Liver (tissue), 3 donors: ENCODE measurements at regions not wholly inside any gene's neighbourhood (a gene's known extent, or its start where the extent isn't known, plus 50 kb on each side); places are given as distances from the start of the nearest gene placed in this dataset.

Experiments
- FOXA1 ChIP-seq: IDR thresholded peaks from 2 replicates; pipeline ENCODE4 v1.6.1; 2016; ENCODE audit warnings: antibody characterized with exemption
- GABPA ChIP-seq, 2 donors: IDR thresholded peaks in 1 of 2; conservative IDR thresholded peaks in 1 of 2; 2 replicates each; pipeline ENCODE4 v1.6.1; 2016; ENCODE audit warnings: antibody characterized with exemption in 2 of 2, mild to moderate bottlenecking in 1 of 2, moderate library complexity in 1 of 2
- HNF4G ChIP-seq: IDR thresholded peaks from 2 replicates; pipeline ENCODE4 v1.6.1; 2016; ENCODE audit warnings: antibody characterized with exemption
- JUND ChIP-seq, 2 donors: IDR thresholded peaks; 2 replicates each; pipeline ENCODE4 v1.6.1; 2016; ENCODE audit warnings: antibody characterized with exemption in 2 of 2
- MAX ChIP-seq: IDR thresholded peaks from 2 replicates; pipeline ENCODE4 v1.6.1; 2016; ENCODE audit warnings: antibody characterized with exemption
- REST ChIP-seq: IDR thresholded peaks from 2 replicates; pipeline ENCODE4 v1.6.1; 2016; ENCODE audit warnings: antibody characterized with exemption, mild to moderate bottlenecking
- TAF1 ChIP-seq: conservative IDR thresholded peaks from 2 replicates; pipeline ENCODE4 v1.6.1; 2016; ENCODE audit warnings: antibody characterized with exemption, mild to moderate bottlenecking
- YY1 ChIP-seq: IDR thresholded peaks from 2 replicates; pipeline ENCODE4 v1.6.1; 2016; ENCODE audit warnings: antibody characterized with exemption, mild to moderate bottlenecking
- TF ChIP-seq, protein P1 (sequence below): fragments of 150-350 bp; IDR thresholded peaks from 2 replicates; pipeline ENCODE4 v1.5.1; 2017; ENCODE audit warnings: improper control_type of control experiment, low read depth, low read length; ENCODE audit not compliant: missing input control
- TF ChIP-seq, protein P2 (sequence below): IDR thresholded peaks from 2 replicates; pipeline ENCODE4 v1.6.1; 2016; ENCODE audit warnings: antibody characterized with exemption
- donor health status: healthy.
- donor health status: healthy.

DNA sequence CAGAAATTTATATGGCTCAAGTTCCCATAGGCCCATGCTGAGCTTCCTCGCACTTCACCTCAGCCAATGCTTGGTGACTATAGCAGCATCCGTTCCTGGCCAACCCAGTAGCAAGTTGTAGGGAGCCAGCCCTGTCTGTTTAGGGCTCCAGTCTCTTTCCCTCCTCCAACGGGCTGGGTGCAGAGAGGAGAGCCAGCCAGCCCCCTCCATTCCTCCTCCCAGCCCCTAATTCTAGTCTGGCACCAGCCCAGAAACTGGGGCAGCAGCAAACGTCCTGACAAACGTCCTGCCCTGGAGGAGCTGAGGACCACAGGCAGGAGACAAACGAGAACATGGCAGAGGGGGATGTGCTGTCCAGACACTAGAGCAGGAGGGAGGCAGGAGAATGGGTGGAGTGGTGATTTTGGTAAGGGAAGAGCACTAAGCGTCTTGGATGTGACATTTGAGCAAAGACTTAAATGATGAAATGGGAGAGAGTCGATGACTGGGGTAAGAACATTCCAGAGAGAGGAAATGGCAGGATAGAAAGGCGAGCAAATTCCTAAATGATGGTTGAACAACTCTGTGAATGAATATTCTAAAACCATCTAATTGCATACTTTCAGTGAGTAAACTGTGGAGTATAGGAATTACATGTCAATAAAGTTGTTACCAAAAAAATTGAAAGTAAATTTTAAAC, 222.5 kb upstream of the DAPK1 start:
- TF ChIP-seq FOXA1 (no peak), YY1 (no peak), TAF1 (no peak), MAX (no peak), JUND (IDR thresholded peaks at IDR 0.05) (no peak), REST (no peak), HNF4G (no peak), GABPA (IDR thresholded peaks at IDR 0.05 in 1 of 2, conservative IDR thresholded peaks at IDR 0.05 in 1 of 2) (no peak)
- TF ChIP-seq, protein P1, sequence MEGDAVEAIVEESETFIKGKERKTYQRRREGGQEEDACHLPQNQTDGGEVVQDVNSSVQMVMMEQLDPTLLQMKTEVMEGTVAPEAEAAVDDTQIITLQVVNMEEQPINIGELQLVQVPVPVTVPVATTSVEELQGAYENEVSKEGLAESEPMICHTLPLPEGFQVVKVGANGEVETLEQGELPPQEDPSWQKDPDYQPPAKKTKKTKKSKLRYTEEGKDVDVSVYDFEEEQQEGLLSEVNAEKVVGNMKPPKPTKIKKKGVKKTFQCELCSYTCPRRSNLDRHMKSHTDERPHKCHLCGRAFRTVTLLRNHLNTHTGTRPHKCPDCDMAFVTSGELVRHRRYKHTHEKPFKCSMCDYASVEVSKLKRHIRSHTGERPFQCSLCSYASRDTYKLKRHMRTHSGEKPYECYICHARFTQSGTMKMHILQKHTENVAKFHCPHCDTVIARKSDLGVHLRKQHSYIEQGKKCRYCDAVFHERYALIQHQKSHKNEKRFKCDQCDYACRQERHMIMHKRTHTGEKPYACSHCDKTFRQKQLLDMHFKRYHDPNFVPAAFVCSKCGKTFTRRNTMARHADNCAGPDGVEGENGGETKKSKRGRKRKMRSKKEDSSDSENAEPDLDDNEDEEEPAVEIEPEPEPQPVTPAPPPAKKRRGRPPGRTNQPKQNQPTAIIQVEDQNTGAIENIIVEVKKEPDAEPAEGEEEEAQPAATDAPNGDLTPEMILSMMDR: no peak
- TF ChIP-seq, protein P2, sequence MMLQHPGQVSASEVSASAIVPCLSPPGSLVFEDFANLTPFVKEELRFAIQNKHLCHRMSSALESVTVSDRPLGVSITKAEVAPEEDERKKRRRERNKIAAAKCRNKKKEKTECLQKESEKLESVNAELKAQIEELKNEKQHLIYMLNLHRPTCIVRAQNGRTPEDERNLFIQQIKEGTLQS: no peak
